Adrenal gland (tissue), 5 donors: ENCODE measurements at regions not wholly inside any gene's neighbourhood (a gene's known extent, or its start where the extent isn't known, plus 50 kb on each side); places are given as distances from the start of the nearest gene placed in this dataset.

Experiments
- CTCF ChIP-seq, 6 experiments: fragments of 450-650 bp in 4 of 6; fragments of 200-600 bp in 2 of 6; sonication (generic) in 1 of 6; IDR thresholded peaks; 1 replicate in 5 of 6; 2 replicates in 1 of 6; pipeline versions ENCODE4 v1.5.1 to v1.8.0; 2016 to 2021; ENCODE audit warnings: antibody characterized with exemption in 6 of 6, mild to moderate bottlenecking in 2 of 6, moderate library complexity in 1 of 6
- POLR2A ChIP-seq, 2 donors: fragments of 450-650 bp; IDR thresholded peaks; one replicate each; pipeline ENCODE4 v1.6.1; 2017; ENCODE audit warnings: antibody characterized with exemption in 2 of 2, mild to moderate bottlenecking in 2 of 2, moderate library complexity in 1 of 2
- donor health status: DM: no; HTN: no; CAD: no.

- TF ChIP-seq CTCF (IDR thresholded peaks at IDR 0.05) (no peak), POLR2A (IDR thresholded peaks at IDR 0.05) (no peak)
Measured at GRCh38 chr13:39946769-39947168, 291.3 kb downstream of the COG6 start.
